Right lung (tissue), 2 donors: ENCODE measurements at regions not wholly inside any gene's neighbourhood (a gene's known extent, or its start where the extent isn't known, plus 50 kb on each side); places are given as distances from the start of the nearest gene placed in this dataset.
"Not testable (repeated sequence)": the region's sequence is repeated elsewhere in the genome, so short reads cannot be mapped to it uniquely, and the experiment has no call there.

Experiments used
- DNase-seq, 2 donors: peaks; one replicate each; pipeline ENCODE4 v3.0.0-alpha.2; 2013

- DNase-seq: no peak
Observed at GRCh38 chr22:26970809-26971394, 313.5 kb downstream of the MIAT start.

GRCh38 chr22:26972286-26972685 lies 314.9 kb downstream of the MIAT start:
- no peak for DNase-seq

GRCh38 chr22:26972915-26973314 lies 315.5 kb downstream of the MIAT start:
- not testable (repeated sequence) for DNase-seq

- no peak for DNase-seq
Observed at GRCh38 chr22:26974034-26974433, 316.6 kb downstream of the MIAT start.

GRCh38 chr22:26974914-26975803 lies 317.8 kb downstream of the MIAT start:
- no peak for DNase-seq

- no peak for DNase-seq
Observed at GRCh38 chr22:26975865-26976264, 318.5 kb downstream of the MIAT start.

- no peak for DNase-seq
Observed at GRCh38 chr22:26977741-26978376, 320.5 kb downstream of the MIAT start.

- no peak for DNase-seq
Observed at GRCh38 chr22:26979294-26979693, 321.9 kb downstream of the MIAT start.

GRCh38 chr22:26981111-26981510 lies 323.7 kb downstream of the MIAT start:
- DNase-seq: no peak

- DNase-seq: no peak
Observed at GRCh38 chr22:26981541-26981940, 324.2 kb downstream of the MIAT start.

GRCh38 chr22:26983311-26983710 lies 325.9 kb downstream of the MIAT start:
- DNase-seq: no peak

GRCh38 chr22:26985206-26985605 lies 327.8 kb downstream of the MIAT start:
- DNase-seq: no peak

- DNase-seq: no peak
Observed at GRCh38 chr22:26985931-26986782, 328.8 kb downstream of the MIAT start.

GRCh38 chr22:26986884-26987283 lies 329.5 kb downstream of the MIAT start:
- DNase-seq: no peak

- no peak for DNase-seq
Observed at GRCh38 chr22:26990503-26991189, 333.3 kb downstream of the MIAT start.

GRCh38 chr22:26992556-26992955 lies 335.2 kb downstream of the MIAT start:
- DNase-seq: no peak

GRCh38 chr22:26993886-26994285 lies 336.5 kb downstream of the MIAT start:
- no peak for DNase-seq

GRCh38 chr22:26994801-26995200 lies 337.4 kb downstream of the MIAT start:
- DNase-seq: no peak

GRCh38 chr22:26995235-26995634 lies 337.8 kb downstream of the MIAT start:
- DNase-seq: no peak

- DNase-seq: no peak
Observed at GRCh38 chr22:26996154-26996553, 338.8 kb downstream of the MIAT start.

GRCh38 chr22:26998129-26998528 lies 340.7 kb downstream of the MIAT start:
- no peak for DNase-seq
